GM12875 (cell line): ENCODE measurements at regions not wholly inside any gene's neighbourhood (a gene's known extent, or its start where the extent isn't known, plus 50 kb on each side); places are given as distances from the start of the nearest gene placed in this dataset.

ENCODE experiments used
- H3K4me3 ChIP-seq: one replicate; pipeline ENCODE4 v1.5.1; 2011; ENCODE audit warnings: low read depth, low read length, control low read depth
- TF ChIP-seq, protein P1 (sequence below): IDR thresholded peaks from 2 replicates; pipeline ENCODE4 v1.5.1; 2011; ENCODE audit warnings: low read depth, mild to moderate bottlenecking, control low read depth, inconsistent platforms, low read length, moderate library complexity, borderline replicate concordance; ENCODE audit not compliant: insufficient read depth

DNA sequence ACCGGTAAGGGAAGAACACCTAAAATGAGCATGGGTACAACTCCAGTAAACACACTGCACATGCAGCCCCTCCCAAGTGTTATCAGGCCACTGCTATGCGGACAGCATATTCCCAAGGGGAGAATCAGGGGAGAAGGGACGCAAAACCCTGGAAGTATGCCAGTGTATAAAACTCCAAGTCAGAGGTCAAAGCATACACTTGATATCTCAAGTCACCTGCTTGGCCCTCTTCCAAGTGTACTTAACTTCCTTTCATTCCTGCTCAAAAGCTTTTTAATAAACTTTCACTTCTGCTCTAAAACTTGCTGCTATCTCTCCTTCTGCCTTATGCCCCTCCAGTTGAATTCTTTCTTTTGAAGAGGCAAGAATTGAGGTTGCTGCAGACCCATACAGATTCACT lies 408.1 kb downstream of the HTR1A start:
- TF ChIP-seq, protein P1, sequence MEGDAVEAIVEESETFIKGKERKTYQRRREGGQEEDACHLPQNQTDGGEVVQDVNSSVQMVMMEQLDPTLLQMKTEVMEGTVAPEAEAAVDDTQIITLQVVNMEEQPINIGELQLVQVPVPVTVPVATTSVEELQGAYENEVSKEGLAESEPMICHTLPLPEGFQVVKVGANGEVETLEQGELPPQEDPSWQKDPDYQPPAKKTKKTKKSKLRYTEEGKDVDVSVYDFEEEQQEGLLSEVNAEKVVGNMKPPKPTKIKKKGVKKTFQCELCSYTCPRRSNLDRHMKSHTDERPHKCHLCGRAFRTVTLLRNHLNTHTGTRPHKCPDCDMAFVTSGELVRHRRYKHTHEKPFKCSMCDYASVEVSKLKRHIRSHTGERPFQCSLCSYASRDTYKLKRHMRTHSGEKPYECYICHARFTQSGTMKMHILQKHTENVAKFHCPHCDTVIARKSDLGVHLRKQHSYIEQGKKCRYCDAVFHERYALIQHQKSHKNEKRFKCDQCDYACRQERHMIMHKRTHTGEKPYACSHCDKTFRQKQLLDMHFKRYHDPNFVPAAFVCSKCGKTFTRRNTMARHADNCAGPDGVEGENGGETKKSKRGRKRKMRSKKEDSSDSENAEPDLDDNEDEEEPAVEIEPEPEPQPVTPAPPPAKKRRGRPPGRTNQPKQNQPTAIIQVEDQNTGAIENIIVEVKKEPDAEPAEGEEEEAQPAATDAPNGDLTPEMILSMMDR = no peak
- no peak overlapping the region for H3K4me3 ChIP-seq

DNA sequence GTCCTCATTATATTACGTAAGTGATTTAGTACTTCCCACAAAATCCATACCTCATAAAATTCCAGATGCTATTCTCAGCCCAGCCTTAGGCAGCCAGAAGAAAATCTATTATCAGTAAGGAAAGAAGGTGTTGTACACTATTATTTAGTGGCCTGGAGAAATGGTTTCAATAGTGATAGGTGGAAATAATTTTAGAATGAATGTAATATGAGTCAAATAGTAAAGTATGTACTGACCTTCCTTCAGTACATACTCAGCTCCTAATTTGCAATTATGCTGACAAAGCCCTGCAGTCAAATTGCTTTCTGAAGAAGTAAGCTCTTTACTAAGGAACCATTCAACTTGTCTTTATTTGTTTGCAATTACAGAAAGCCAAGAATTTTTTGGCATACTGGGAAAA lies 409.2 kb downstream of the HTR1A start:
- TF ChIP-seq, protein P1 = no peak
- no peak overlapping the region for H3K4me3 ChIP-seq

DNA sequence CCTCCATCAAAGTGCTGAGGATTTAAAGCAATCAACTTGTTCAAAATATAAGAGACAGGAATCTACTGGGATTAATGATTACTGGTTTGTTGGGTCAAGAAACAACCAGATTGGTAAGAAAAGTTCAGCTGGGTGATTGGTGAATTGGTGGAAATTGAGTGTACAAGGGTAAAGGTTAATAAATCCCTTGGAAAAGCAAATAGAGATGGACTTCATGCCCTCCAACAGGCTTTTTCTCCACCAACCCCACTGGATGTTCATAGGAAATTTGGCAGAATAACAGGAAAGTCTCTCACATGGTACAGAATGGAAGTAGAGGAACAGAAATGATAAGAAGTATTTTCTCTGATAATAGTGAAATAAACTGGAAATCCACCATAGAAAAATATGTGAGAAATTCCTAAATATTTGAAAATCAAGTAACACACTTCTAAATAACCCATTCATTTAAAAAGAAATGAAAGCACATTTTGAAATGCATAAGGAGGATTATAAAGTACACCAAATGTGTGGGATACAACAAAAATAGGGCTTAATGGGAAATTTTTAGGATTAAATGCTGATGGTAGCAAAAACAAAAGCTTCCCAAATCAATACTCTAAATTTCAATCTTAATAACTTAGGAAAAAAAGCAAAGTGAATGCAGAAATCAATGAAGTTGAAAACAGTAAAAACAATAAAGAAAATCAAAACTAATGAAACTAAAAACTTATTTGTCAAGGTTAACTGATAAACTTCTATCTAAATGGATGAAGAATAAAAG lies 426.2 kb downstream of the HTR1A start:
- TF ChIP-seq, protein P1 = no peak
- H3K4me3 ChIP-seq = no peak overlapping the region

DNA sequence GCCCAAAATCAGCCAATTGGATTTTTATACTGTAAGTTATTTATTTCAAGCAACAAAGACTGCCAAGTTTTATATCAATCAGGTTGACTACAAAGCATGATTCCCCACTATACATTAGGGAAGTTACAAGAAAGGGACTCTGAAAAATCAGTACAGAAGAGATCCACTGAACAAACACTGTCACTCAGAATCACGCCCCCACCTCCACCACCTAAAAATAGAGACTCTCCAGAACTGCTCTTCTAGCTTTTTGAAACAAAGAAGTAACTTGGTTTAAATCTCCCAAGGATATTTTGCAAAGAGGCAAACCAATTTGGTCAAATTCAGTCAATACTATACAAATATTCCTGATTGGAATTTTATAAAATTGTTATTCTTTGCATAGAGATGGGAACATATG lies 438.0 kb downstream of the HTR1A start:
- TF ChIP-seq, protein P1 = no peak

DNA sequence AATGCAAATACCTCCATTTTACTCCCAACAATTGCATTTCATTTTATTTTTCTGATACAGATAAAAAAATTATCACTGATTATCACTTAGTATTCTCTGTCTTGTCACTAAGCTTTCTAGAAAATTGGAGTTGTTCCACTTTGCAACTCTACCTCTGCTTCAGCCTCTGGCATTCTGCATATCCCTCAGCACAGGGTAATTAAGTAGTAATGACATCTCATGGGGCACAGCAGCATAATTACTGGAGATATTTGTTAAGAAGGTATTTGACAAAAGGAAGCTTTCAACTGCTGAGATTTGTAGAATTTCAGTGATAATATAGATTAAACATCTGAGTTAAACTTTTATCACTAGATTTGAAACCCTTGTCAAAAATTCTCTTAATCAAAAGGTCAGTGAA lies 446.2 kb downstream of the HTR1A start:
- H3K4me3 ChIP-seq = no peak overlapping the region
- TF ChIP-seq, protein P1 = no peak

More for the DNA sequence above, 438.0 kb downstream of the HTR1A start:
- no peak overlapping the region for H3K4me3 ChIP-seq

DNA sequence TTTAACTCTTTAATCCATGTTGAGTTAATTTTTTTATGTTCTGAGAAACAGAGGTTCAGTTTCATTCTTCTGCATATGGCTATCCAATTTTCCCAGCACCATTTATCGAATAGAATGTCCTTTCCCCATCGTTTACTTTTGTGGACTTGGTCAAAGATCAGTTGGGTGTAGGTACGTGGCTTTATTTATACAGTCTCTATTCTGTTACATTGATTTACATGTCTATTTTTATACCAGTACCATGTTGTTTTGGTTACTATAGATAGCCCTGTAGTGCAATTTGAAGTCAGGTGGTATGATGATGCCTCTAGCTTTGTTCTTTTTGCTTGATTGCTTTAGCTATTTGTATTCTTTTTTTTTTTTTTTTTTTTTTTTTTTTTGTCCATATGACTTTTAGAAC lies 462.0 kb downstream of the HTR1A start:
- TF ChIP-seq, protein P1 = no peak
- no peak overlapping the region for H3K4me3 ChIP-seq

DNA sequence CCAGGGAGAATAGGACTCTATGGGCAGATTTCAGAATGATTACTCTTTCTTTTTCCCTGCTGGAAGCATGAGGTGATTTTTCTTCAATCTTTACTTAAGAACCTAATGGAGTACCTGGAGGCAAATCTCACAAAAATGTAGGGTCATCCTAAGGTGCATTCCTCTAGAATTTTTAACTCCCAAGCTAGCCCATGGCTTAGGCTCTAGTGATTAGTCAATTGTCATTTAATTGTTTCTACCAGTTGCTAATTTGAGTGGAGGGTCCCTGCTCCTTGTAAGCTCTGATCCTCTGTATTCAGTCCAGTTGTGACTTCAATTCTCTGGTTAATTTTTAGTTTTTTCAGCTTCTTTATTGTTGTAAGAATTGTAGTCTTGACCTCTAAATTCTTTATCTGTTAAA lies 467.0 kb downstream of the HTR1A start:
- no peak overlapping the region for H3K4me3 ChIP-seq
- TF ChIP-seq, protein P1 = no peak
